IMR-90 (cell line): ENCODE measurements at regions not wholly inside any gene's neighbourhood (a gene's known extent, or its start where the extent isn't known, plus 50 kb on each side); places are given as distances from the start of the nearest gene placed in this dataset.

Experiments used
- ATAC-seq: fragments of 200-7000 bp; cut with Tn5 transposase; 2 replicates; pipeline ENCODE4 v1.9.1; 2020; ENCODE audit warnings: low read depth, mild to moderate bottlenecking, moderate library complexity
- BruUV-seq: library from RNA; stranded (reverse); fragments of 400-500 nt; replicated peaks from 2 replicates; lab custom pipeline; 2021; lab: Mats Ljungman, UMichigan
- CTCF ChIA-PET: fragments of 300-600 bp; formaldehyde crosslinking; extraction: SDS; loops from one replicate; lab custom pipeline; 2021; ENCODE audit warnings: antibody characterized with exemption; lab: Yijun Ruan, JAX
- POLR2A ChIA-PET: fragments of 300-600 bp; sonication (Branson Sonifier 250); formaldehyde crosslinking; loops from one replicate; lab custom pipeline; 2022; ENCODE audit warnings: antibody characterized with exemption; ENCODE audit not compliant: unreplicated experiment; lab: Charles Lee
- DNase-seq: peaks from one replicate; pipeline ENCODE4 v3.0.0; 2013
- H2AFZ ChIP-seq: replicated peaks from 2 replicates; pipeline ENCODE3; 2013; ENCODE audit warnings: low read length, mild to moderate bottlenecking; ENCODE audit not compliant: poor library complexity
- H2AK5ac ChIP-seq: 2 replicates; pipeline ENCODE4 v1.6.1; 2013; ENCODE audit warnings: low read depth, low read length, inconsistent platforms
- H2AK9ac ChIP-seq: replicated peaks from 2 replicates; pipeline ENCODE3; 2013; ENCODE audit warnings: mild to moderate bottlenecking, low read depth, low read length, moderate library complexity; ENCODE audit not compliant: poor library complexity
- H2BK120ac ChIP-seq: 2 replicates; pipeline ENCODE4 v1.6.1; 2013; ENCODE audit warnings: low read depth, low read length, inconsistent platforms
- H2BK15ac ChIP-seq: 3 replicates; pipeline ENCODE4 v1.6.1; 2013; ENCODE audit warnings: low read depth, low read length, inconsistent platforms
- H2BK20ac ChIP-seq: 2 replicates; pipeline ENCODE4 v1.6.1; 2013; ENCODE audit warnings: low read depth, mild to moderate bottlenecking, inconsistent platforms, low read length, moderate library complexity
- H2BK5ac ChIP-seq: 2 replicates; pipeline ENCODE4 v1.6.1; 2013; ENCODE audit warnings: mild to moderate bottlenecking, low read depth, low read length, inconsistent platforms; ENCODE audit not compliant: poor library complexity, severe bottlenecking
- H3K14ac ChIP-seq: replicated peaks from 2 replicates; pipeline ENCODE4 v1.6.1; 2013; ENCODE audit warnings: low read depth, low read length, inconsistent platforms
- H3K18ac ChIP-seq: 2 replicates; pipeline ENCODE4 v1.6.1; 2013; ENCODE audit warnings: low read depth, low read length, control low read depth
- H3K23ac ChIP-seq: 2 replicates; pipeline ENCODE4 v1.6.1; 2013; ENCODE audit warnings: low read depth, low read length, inconsistent platforms
- H3K27ac ChIP-seq: 2 replicates; pipeline ENCODE4 v1.5.1; 2013; ENCODE audit warnings: mild to moderate bottlenecking, control low read depth, low read length; ENCODE audit not compliant: insufficient read depth
- H3K27me3 ChIP-seq: 2 replicates; pipeline ENCODE4 v1.6.1; 2013; ENCODE audit warnings: low read length; ENCODE audit not compliant: control insufficient read depth, insufficient read depth
- H3K36me3 ChIP-seq: 2 replicates; pipeline ENCODE4 v1.6.1; 2013; ENCODE audit warnings: low read length, mixed read lengths; ENCODE audit not compliant: control insufficient read depth, insufficient read depth
- H3K4ac ChIP-seq: 2 replicates; pipeline ENCODE4 v1.6.1; 2013; ENCODE audit warnings: low read depth, low read length, inconsistent platforms
- H3K4me1 ChIP-seq: 2 replicates; pipeline ENCODE4 v1.6.1; 2013; ENCODE audit warnings: low read length, mixed read lengths; ENCODE audit not compliant: control insufficient read depth, insufficient read depth
- H3K4me2 ChIP-seq: 2 replicates; pipeline ENCODE4 v1.6.1; 2013; ENCODE audit warnings: low read depth, mild to moderate bottlenecking, control low read depth, low read length, moderate library complexity
- H3K4me3 ChIP-seq: 2 replicates; pipeline ENCODE4 v1.5.1; 2013; ENCODE audit warnings: low read depth, mild to moderate bottlenecking, control low read depth, low read length, moderate library complexity; ENCODE audit not compliant: insufficient read depth
- H3K56ac ChIP-seq: 2 replicates; pipeline ENCODE4 v1.6.1; 2013; ENCODE audit warnings: low read length, inconsistent platforms; ENCODE audit not compliant: insufficient read depth; ENCODE audit errors: extremely low read depth
- H3K79me1 ChIP-seq, 2 experiments: 2 replicates each; pipeline ENCODE4 v1.6.1; 2013; ENCODE audit warnings: low read length in 2 of 2, inconsistent platforms in 1 of 2, low read depth in 1 of 2
- H3K9ac ChIP-seq: 2 replicates; pipeline ENCODE4 v1.6.1; 2013; ENCODE audit warnings: low read depth, low read length, control low read depth
- H3K9me1 ChIP-seq: 2 replicates; pipeline ENCODE4 v1.6.1; 2013; ENCODE audit warnings: low read length, inconsistent platforms; ENCODE audit not compliant: insufficient read depth
- H3K9me3 ChIP-seq: 2 replicates; pipeline ENCODE4 v1.6.1; 2013; ENCODE audit warnings: low read length; ENCODE audit not compliant: control insufficient read depth, insufficient read depth
- H4K20me1 ChIP-seq: 2 replicates; pipeline ENCODE4 v1.6.1; 2013; ENCODE audit warnings: low read length, inconsistent platforms; ENCODE audit not compliant: insufficient read depth
- H4K5ac ChIP-seq: 2 replicates; pipeline ENCODE4 v1.6.1; 2013; ENCODE audit warnings: mild to moderate bottlenecking, low read depth, low read length, control low read depth
- H4K8ac ChIP-seq, 2 experiments: 2 replicates each; pipeline ENCODE4 v1.6.1; 2013; ENCODE audit warnings: low read depth in 2 of 2, low read length in 2 of 2, control low read depth in 1 of 2, inconsistent platforms in 1 of 2
- H4K91ac ChIP-seq: 2 replicates; pipeline ENCODE4 v1.6.1; 2013; ENCODE audit warnings: low read depth, low read length, inconsistent platforms; ENCODE audit not compliant: insufficient read depth
- CEBPB ChIP-seq: IDR thresholded peaks from 2 replicates; pipeline ENCODE4 v1.6.1; 2012; ENCODE audit warnings: low read depth, low read length, improper control_type of control experiment
- CTCF ChIP-seq: conservative IDR thresholded peaks from 2 replicates; pipeline ENCODE4 v1.5.1; 2012; ENCODE audit warnings: mild to moderate bottlenecking, low read depth, low read length, improper control_type of control experiment
- ELK1 ChIP-seq: fragments of 150-350 bp; IDR thresholded peaks from 2 replicates; pipeline ENCODE4 v1.6.1; 2016; ENCODE audit warnings: low read depth, mild to moderate bottlenecking, low read length, moderate library complexity, borderline replicate concordance
- FOS ChIP-seq: fragments of 150-350 bp; IDR thresholded peaks from 2 replicates; pipeline ENCODE4 v1.6.1; 2016; ENCODE audit warnings: low read depth, low read length
- MAFK ChIP-seq: IDR thresholded peaks from 2 replicates; pipeline ENCODE4 v1.6.1; 2012; ENCODE audit warnings: low read depth, low read length, improper control_type of control experiment
- MXI1 ChIP-seq: IDR thresholded peaks from 2 replicates; pipeline ENCODE4 v1.6.1; 2012; ENCODE audit warnings: low read depth, mild to moderate bottlenecking, low read length, moderate library complexity, borderline replicate concordance
- NFE2L2 ChIP-seq: fragments of 150-350 bp; IDR thresholded peaks from 2 replicates; pipeline ENCODE4 v1.6.1; 2016; ENCODE audit warnings: low read depth, mild to moderate bottlenecking, low read length
- POLR2A ChIP-seq: IDR thresholded peaks from 2 replicates; pipeline ENCODE4 v1.6.1; 2012; ENCODE audit warnings: mild to moderate bottlenecking, low read depth, low read length
- USF2 ChIP-seq: fragments of 150-350 bp; IDR thresholded peaks from 2 replicates; pipeline ENCODE4 v1.6.1; 2017; ENCODE audit warnings: mild to moderate bottlenecking, antibody characterized with exemption, low read length, low read depth
- WGBS, 2 experiments: methylation state at CpG; one replicate each; pipeline versions ENCODE4 v1.1.5 to v1.1.7; 2013; ENCODE audit warnings: missing lambda C conversion rate in 2 of 2; ENCODE audit not compliant: insufficient read length in 1 of 2; ENCODE audit errors: extremely low coverage in 2 of 2; 5-methylcytosine and 5-hydroxymethylcytosine counted together
- dilution Hi-C: fragments of 300-500 bp; cut with HindIII; formaldehyde crosslinking; loops from one replicate; pipeline ENCODE4 v1.14.3; 2018; ENCODE audit warnings: low sequenced_read_pairs; ENCODE audit not compliant: unreplicated experiment
- in situ Hi-C: fragments of 300-500 bp; cut with MboI; formaldehyde crosslinking; loops from 3 replicates; pipeline ENCODE4 v1.14.3; 2019; ENCODE audit warnings: low sequenced_read_pairs, inconsistent platforms, mixed read lengths
- intact Hi-C: fragments of 100-400 bp; cut with micrococcal nuclease; formaldehyde crosslinking; loops from 2 replicates; pipeline ENCODE4 v1.10.0; 2022

GRCh38 chr4:67106861-67107460, 438.3 kb downstream of the CENPC start:
- dilution Hi-C loops, result no loop called here
- Histone ChIP-seq H4K20me1 (no peaks in the 10 kb centered on the region), H2AK9ac (no peak overlapping the region), H3K36me3 (no peaks in the 10 kb centered on the region), H2BK15ac (no peak overlapping the region), H3K27ac (no peak overlapping the region), H3K4me3 (no peak overlapping the region), H3K9me3 (peaks cover 9% of the 10 kb centered on the region; the same call in 1 of the 2 replicates), H4K91ac (no peak overlapping the region), H2BK20ac (no peak overlapping the region), H3K9me1 (no peaks in the 10 kb centered on the region), H3K9ac (no peak overlapping the region), H2AK5ac (no peak overlapping the region), H3K14ac (no peak overlapping the region), H3K23ac (no peak overlapping the region), H3K4me2 (no peak overlapping the region), H3K56ac (no peak overlapping the region), H3K79me1 (no peaks in the 10 kb centered on the region), H3K4me1 (no peaks in the 10 kb centered on the region), H2AFZ (no peak overlapping the region), H2BK120ac (no peak overlapping the region), H3K18ac (no peak overlapping the region), H4K8ac (no peak overlapping the region), H3K4ac (no peak overlapping the region), H4K5ac (no peak overlapping the region), H2BK5ac (no peak overlapping the region), H3K27me3 (no peaks in the 10 kb centered on the region)
- CTCF ChIA-PET, result no interaction called here
- TF ChIP-seq USF2 (no peak), FOS (no peak), POLR2A (no peak), CEBPB (no peak), MAFK (no peak), NFE2L2 (no peak), MXI1 (no peak), ELK1 (no peak), CTCF (no peak)
- intact Hi-C loops, result no loop called here
- POLR2A ChIA-PET, result no interaction called here
- WGBS, 2 experiments, result no CpG with 5 or more reads among the region's 3 CpGs
- ATAC-seq (no peak), DNase-seq (no peak)
- in situ Hi-C loops, result no loop called here
- no TSS peak for BruUV-seq
